Left ventricle myocardium inferior (tissue), 1 donor: ENCODE measurements at regions not wholly inside any gene's neighbourhood (a gene's known extent, or its start where the extent isn't known, plus 50 kb on each side); places are given as distances from the start of the nearest gene placed in this dataset.

ENCODE experiments used
- DNase-seq: peaks from one replicate; pipeline ENCODE4 v3.0.0-alpha.2; 2020
- H3K27ac ChIP-seq: fragments of 200-600 bp; replicated peaks from 2 replicates; pipeline ENCODE4 v1.8.0; 2021
- H3K27me3 ChIP-seq: fragments of 200-600 bp; 2 replicates; pipeline ENCODE4 v1.8.0; 2021; ENCODE audit warnings: low read depth
- H3K36me3 ChIP-seq: fragments of 200-600 bp; 2 replicates; pipeline ENCODE4 v1.8.0; 2021
- H3K4me1 ChIP-seq: fragments of 200-600 bp; 2 replicates; pipeline ENCODE4 v1.8.0; 2021
- H3K4me3 ChIP-seq: fragments of 200-600 bp; 2 replicates; pipeline ENCODE4 v1.8.0; 2021; ENCODE audit warnings: mild to moderate bottlenecking, moderate library complexity
- H3K9me3 ChIP-seq: fragments of 200-600 bp; replicated peaks from 2 replicates; pipeline ENCODE4 v1.8.0; 2021
- CTCF ChIP-seq: fragments of 200-600 bp; IDR thresholded peaks from 2 replicates; pipeline ENCODE4 v1.8.0; 2021; ENCODE audit warnings: antibody characterized with exemption, mild to moderate bottlenecking, borderline replicate concordance
- intact Hi-C: fragments of 100-400 bp; cut with micrococcal nuclease; formaldehyde crosslinking; loops from one replicate; pipeline ENCODE4 v1.11.0; 2022
- donor health status: DM: no; HTN: yes; CAD: no; lungs with severe emphysema.

GRCh38 chr14:39967885-39968284 is 535.7 kb upstream of the FBXO33 start:
- no peaks in the 10 kb centered on the region for H3K4me1 ChIP-seq
- intact Hi-C loops, result no loop called here
- peaks cover 15% of the 10 kb centered on the region for H3K9me3 ChIP-seq
- no peak overlapping the region for H3K4me3 ChIP-seq
- H3K36me3 ChIP-seq, result no peaks in the 10 kb centered on the region
- DNase-seq, result no peak
- H3K27me3 ChIP-seq, result no peaks in the 10 kb centered on the region
- no peak for TF ChIP-seq CTCF
- no peak overlapping the region for H3K27ac ChIP-seq

- DNase-seq, result no peak
- intact Hi-C loops, result no loop called here
- Histone ChIP-seq H3K9me3 (peaks cover 70% of the 10 kb centered on the region), H3K27ac (no peak overlapping the region), H3K4me3 (no peak overlapping the region), H3K4me1 (no peaks in the 10 kb centered on the region), H3K27me3 (no peaks in the 10 kb centered on the region), H3K36me3 (no peaks in the 10 kb centered on the region)
- TF ChIP-seq CTCF, result no peak
Measured at GRCh38 chr14:39957987-39958386, 525.8 kb upstream of the FBXO33 start.

GRCh38 chr14:39957290-39957689 is 525.1 kb upstream of the FBXO33 start:
- Histone ChIP-seq H3K9me3 (peaks cover 70% of the 10 kb centered on the region), H3K4me3 (no peak overlapping the region), H3K27ac (no peak overlapping the region), H3K36me3 (no peaks in the 10 kb centered on the region), H3K4me1 (no peaks in the 10 kb centered on the region), H3K27me3 (no peaks in the 10 kb centered on the region)
- intact Hi-C loops, result no loop called here
- no peak for TF ChIP-seq CTCF
- DNase-seq, result no peak

- no peaks in the 10 kb centered on the region for H3K36me3 ChIP-seq
- no peak overlapping the region for H3K27ac ChIP-seq
- H3K4me3 ChIP-seq, result no peak overlapping the region
- H3K27me3 ChIP-seq, result no peaks in the 10 kb centered on the region
- intact Hi-C loops, result no loop called here
- H3K4me1 ChIP-seq, result no peaks in the 10 kb centered on the region
- no peak for TF ChIP-seq CTCF
- DNase-seq, result no peak
- peaks cover 66% of the 10 kb centered on the region for H3K9me3 ChIP-seq
Measured at GRCh38 chr14:39956372-39956771, 524.1 kb upstream of the FBXO33 start.

GRCh38 chr14:39948235-39948634 is 516.0 kb upstream of the FBXO33 start:
- no peaks in the 10 kb centered on the region for H3K27me3 ChIP-seq
- intact Hi-C loops, result no loop called here
- no peaks in the 10 kb centered on the region for H3K4me1 ChIP-seq
- no peak overlapping the region for H3K27ac ChIP-seq
- DNase-seq, result no peak
- peaks cover 14% of the 10 kb centered on the region for H3K9me3 ChIP-seq
- no peak for TF ChIP-seq CTCF
- H3K36me3 ChIP-seq, result no peaks in the 10 kb centered on the region
- H3K4me3 ChIP-seq, result no peak overlapping the region

GRCh38 chr14:39946807-39947206 is 514.6 kb upstream of the FBXO33 start:
- Histone ChIP-seq H3K27ac (no peak overlapping the region), H3K4me1 (no peaks in the 10 kb centered on the region), H3K4me3 (no peak overlapping the region), H3K36me3 (no peaks in the 10 kb centered on the region), H3K9me3 (peaks cover 3% of the 10 kb centered on the region), H3K27me3 (no peaks in the 10 kb centered on the region)
- TF ChIP-seq CTCF, result no peak
- intact Hi-C loops, result no loop called here
- DNase-seq, result no peak
